ENCODE measurements at regions not wholly inside any gene's neighbourhood (a gene's known extent, or its start where the extent isn't known, plus 50 kb on each side); places are given as distances from the start of the nearest gene placed in this dataset.
A peak's percentile ranks its signal among the peaks of the same experiment; 100 is the strongest.

GRCh38 chr5:24805230-24805629 lies 160.5 kb upstream of the CDH10 start:
- no peak for DNase-seq

DNA sequence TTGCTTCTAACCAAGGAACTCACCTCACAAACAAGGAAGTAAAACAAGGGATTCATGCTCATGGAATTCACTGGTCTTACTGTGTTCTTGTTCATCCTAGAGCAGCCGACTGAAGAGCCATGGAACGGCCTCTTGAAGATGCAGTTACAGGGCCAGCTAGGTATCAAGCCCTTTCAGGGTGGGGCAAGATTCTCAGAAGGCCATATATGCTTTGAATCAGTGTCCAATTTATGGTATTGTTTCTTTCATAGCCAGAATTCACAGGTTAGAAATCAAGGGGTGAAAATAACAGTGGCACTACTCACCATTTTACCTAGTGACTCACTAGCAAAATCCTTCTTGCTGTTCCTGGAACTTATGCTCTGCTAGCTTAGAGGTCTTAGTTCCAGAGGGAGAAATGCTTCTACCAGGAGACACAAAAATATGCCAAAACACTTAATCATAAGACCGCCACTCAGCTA lies 159.5 kb upstream of the CDH10 start:
- no peak for DNase-seq

GRCh38 chr5:24791326-24791725 lies 146.5 kb upstream of the CDH10 start:
- no peak for DNase-seq

- DNase-seq = no peak
Measured at GRCh38 chr5:24789611-24790351, 145.0 kb upstream of the CDH10 start.

DNA sequence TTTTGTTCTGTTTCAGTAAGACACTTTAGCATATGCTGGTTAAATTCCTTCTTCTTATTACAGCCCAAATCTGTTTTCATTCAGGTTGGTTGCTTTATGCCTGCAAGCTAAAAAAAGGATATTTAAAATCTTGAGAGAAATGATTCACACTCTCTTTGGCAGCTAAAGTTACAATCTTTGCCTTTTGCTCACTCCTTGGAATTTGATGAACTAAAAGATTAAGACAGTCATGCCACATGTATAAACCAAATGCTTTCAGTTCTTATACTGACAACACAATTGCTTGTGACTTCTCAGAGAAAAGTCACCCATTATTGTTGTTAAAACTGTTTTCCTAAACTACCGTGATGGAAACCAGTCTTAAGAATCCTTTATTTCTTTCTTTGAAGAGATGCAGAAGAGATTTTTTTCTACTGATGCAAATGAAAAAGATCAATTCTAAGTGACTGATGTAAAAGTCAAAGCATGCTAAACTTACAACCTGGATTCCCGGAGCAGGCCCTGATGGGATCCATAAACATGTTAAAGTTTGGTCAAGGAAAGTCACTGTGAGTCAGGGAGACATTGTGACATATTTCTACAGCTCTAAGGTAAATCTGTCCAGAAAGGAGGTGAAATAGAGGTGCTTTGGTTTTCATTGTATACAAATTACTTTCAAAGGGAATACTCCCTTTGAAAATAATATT lies 144.2 kb upstream of the CDH10 start:
- DNase-seq = no peak

- DNase-seq = no peak
Measured at GRCh38 chr5:24786108-24786507, 141.3 kb upstream of the CDH10 start.

DNA sequence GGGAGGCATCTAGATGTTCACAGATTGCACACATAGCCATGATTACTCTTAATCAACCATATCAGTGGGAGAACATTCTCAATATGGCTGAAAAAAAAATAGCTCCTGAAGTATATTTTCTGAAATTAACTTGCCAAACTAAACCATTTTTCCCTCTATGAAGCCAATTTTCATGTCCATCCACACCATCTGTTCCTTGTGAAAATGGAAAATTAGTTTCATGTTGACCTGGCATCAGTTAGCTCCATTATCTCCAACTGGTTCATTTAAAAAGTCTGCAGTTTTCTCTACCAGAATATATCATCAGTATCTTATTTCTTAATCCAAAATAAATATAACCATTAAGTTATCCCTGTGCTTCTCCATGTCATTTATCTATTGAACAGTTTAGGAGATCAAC lies 138.8 kb upstream of the CDH10 start:
- no peak for DNase-seq

DNA sequence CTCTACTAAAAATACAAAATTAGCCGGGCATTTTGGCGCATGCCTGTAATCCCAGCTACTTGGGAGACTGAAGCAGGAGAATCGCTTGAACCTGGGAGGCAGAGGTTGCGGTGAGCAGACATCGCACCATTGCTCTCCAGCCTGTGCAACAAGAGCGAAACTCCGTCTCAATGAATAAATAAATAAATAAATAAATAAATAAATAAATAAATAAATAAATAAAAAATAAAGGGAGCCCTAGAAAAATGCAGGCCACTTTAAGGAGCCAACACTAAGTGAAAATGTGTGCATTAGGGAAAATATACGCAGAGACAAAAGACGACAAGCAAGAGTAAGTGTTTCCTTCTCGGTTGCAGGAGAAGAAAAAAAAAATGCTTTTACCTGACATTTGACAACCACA lies 132.6 kb upstream of the CDH10 start:
- DNase-seq = no peak

GRCh38 chr5:24773261-24773660 lies 128.5 kb upstream of the CDH10 start:
- no peak for DNase-seq

GRCh38 chr5:24767086-24767485 lies 122.3 kb upstream of the CDH10 start:
- DNase-seq = no peak

DNA sequence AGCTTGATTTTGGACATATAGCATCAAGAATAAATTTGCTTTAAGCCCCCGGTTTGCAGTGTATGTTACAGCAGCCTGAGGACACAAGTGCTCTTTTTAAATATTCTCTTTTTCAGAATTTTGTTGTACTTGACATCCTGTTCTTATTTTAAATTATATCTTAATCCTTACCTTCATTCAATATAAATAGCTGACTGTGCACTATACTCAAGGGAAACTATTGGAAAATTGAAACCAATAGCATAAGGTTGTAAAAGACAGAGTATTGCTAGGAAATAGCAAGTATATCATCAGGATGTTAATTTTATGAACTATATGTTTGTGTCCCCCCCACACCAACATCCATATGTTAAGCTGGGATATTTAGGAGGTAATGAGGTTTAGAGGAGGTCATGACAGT lies 120.4 kb upstream of the CDH10 start:
- DNase-seq = no peak

- no peak for DNase-seq
Measured at GRCh38 chr5:24750355-24750754, 105.6 kb upstream of the CDH10 start.

GRCh38 chr5:24749701-24750100 lies 104.9 kb upstream of the CDH10 start:
- DNase-seq = no peak

GRCh38 chr5:24747327-24747726 lies 102.5 kb upstream of the CDH10 start:
- DNase-seq = peak; percentile 5

DNA sequence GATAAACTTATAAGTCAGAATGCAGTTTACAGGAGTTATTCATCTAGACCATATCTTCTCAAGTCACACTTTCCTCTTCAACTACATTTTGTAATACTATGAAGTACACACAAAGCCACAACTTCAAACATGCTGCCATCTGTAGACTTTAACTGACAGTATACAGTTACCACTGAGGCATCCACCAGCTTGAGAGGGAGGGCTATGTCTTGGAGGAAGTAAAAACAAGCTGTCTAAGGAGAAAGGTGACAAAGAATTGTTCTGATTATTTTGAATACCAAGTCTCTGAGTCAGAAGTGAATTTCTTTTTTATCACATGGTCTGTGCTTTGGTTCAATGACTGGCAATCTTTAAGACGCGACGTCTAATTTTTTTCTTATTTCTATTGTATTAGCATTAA lies 97.6 kb upstream of the CDH10 start:
- DNase-seq = no peak

DNA sequence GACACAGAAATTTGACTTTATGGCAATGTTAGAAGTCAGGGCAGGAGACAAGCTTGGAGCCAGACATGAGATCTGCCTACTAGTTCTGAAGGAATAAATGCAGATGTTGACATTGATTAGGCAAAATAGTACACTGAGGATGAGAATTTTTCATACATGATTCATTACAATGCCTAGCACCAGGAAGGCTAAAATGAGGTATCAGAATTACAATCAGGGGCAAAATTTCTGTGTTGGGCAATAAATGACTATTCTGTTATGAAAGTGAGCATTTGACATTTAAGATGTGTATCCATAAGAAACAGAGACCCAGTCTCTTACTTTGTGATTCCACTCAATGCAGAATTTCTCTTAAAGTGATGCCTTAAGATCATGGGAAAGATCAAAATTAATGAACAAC lies 92.4 kb upstream of the CDH10 start:
- DNase-seq = no peak

- DNase-seq = no peak
Measured at GRCh38 chr5:24735284-24735683, 90.5 kb upstream of the CDH10 start.

DNA sequence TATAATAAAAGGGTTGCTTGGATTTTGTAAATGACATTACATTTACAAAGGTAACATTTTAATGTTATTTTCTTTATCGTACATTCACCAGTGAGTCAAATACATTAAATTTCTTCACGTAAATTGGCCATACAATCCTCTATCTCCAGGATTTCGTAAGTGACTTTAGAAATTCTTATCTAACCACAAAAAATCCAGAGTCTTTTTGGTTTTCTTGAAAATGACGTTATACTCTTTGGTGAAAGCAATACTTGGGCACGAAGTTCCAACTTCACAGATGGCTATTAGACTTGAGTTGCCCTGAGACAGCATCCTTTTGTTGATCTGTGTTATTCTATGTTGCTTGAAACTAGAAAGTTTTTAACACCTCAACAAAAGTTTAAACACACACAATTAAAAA lies 87.4 kb upstream of the CDH10 start:
- DNase-seq = no peak

DNA sequence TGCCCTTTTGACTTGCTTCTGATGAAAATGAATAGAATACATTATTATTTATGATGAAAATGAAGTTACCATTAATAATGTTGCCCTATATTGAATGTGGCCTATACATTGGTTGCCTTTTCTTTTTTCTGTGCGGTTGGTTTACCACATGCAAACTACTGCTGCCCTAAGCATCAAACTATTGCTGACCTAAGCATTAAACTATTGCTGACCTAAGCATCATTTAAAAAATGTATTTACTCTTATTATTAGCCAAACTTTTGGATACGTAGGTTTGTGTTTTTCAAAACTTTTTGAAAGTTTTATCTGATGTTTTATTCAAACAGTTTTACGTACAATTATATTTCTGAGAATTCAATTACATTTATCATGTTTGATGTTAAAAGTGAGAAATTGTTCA lies 76.0 kb upstream of the CDH10 start:
- DNase-seq = no peak

DNA sequence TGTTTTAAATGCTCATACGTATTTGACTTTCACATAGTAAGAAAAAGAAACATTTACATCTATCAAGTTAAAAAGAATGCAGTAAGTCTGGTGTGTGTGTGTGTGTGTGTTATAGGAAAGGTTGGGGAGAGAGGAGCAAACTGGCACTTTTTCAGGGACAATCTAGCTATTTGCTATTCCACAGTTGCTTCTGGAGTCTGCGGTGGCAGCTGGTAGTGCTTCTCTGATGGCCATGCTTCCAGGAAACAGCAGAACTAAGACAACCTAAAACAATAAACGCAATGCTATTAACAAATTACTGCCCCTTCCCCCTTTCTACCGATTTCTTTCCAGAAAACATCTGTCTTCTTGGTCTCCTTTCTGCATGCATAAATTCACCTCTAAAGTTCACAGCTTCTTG lies 70.0 kb upstream of the CDH10 start:
- peak; percentile 14 for DNase-seq

GRCh38 chr5:24712947-24713346 lies 68.2 kb upstream of the CDH10 start:
- no peak for DNase-seq

GRCh38 chr5:24712047-24712446 lies 67.3 kb upstream of the CDH10 start:
- no peak for DNase-seq

DNA sequence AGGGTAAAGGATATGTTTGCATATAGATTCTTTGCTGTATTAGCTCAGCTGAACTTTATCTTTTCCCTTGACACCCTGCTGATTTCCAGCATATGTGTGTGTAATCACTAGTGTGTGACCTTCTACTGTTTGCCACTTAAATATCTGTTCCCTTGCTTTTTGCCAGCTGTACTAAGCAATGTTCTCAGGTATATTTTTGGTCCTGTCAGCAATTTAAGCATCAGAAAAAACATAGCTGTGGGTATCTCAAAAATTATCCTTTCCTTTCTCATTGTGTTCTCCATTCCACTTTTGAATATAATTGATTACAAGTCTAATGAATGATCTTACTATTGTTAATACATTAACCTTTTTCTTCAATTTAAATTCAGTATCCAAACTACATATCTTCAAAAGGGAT lies 59.2 kb upstream of the CDH10 start:
- peak; percentile 18 for DNase-seq

Measured in NCI-H69 (cell line).